GM12891 (cell line): ENCODE measurements at regions not wholly inside any gene's neighbourhood (a gene's known extent, or its start where the extent isn't known, plus 50 kb on each side); places are given as distances from the start of the nearest gene placed in this dataset.

Experiments
- POLR2A ChIP-seq: IDR thresholded peaks from 2 replicates; pipeline ENCODE4 v1.6.1; 2011; ENCODE audit warnings: low read depth, low read length, control low read depth
- POLR2AphosphoS5 ChIP-seq: IDR thresholded peaks from 2 replicates; pipeline ENCODE4 v1.6.1; 2011; ENCODE audit warnings: low read depth, low read length, control low read depth
- TAF1 ChIP-seq: IDR thresholded peaks from 2 replicates; pipeline ENCODE4 v1.6.1; 2011; ENCODE audit warnings: low read depth, low read length, control low read depth

DNA sequence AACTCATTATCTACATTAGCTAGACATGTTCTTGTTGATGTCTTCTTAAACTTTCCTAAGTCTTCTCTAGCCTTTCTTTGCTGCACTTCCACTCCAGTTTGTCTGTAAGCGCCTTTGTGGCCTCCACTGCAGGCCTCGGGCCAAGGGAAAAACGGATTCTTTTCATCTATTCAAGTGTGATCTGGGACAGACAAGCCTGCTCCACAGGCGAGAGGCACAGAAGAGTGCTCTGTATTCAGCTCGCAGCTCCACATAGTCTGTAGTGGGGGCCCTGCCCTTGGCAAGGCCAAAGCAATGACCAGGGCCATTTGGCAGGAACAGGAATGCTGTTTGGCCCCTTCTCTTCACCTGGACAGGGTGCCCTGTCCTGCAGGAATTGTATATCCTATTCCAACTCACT lies 84.1 kb upstream of the BARX2 start:
- TF ChIP-seq POLR2A (no peak), TAF1 (no peak), POLR2AphosphoS5 (no peak)
